ENCODE measurements at regions not wholly inside any gene's neighbourhood (a gene's known extent, or its start where the extent isn't known, plus 50 kb on each side); places are given as distances from the start of the nearest gene placed in this dataset. TPM values are rescaled to one million over a fixed set of nuclear protein-coding genes. Genes with fewer than 3 reads are reported as not detected.

DNA sequence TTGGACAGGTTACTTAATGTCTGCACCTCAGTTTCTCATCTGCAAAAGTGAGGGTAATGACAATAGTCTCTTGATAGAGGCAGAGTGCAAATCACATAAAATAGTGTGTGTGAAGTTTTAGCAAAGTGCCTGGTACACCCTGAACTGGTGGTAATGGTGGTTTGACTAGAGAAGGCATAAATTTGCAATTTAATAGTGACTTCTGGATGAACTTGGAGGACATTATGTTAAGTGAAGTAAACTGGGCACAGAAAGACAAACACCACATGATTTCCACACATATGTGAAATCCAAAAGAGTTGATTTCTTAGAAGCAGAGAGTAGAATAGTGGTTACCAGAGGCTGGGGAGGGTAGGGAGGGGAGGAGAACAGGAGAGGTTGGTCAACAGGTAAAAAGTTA, 54.8 kb upstream of the FUT8 start:
- Histone ChIP-seq H3K27me3 (no peaks in the 10 kb centered on the region), H3K4me3 (no peak overlapping the region), H3K9me3 (no peaks in the 10 kb centered on the region), H3K27ac (no peak overlapping the region), H3K4me1 (peaks cover 8% of the 10 kb centered on the region), H3K36me3 (no peaks in the 10 kb centered on the region)
- TF ChIP-seq, protein P1, sequence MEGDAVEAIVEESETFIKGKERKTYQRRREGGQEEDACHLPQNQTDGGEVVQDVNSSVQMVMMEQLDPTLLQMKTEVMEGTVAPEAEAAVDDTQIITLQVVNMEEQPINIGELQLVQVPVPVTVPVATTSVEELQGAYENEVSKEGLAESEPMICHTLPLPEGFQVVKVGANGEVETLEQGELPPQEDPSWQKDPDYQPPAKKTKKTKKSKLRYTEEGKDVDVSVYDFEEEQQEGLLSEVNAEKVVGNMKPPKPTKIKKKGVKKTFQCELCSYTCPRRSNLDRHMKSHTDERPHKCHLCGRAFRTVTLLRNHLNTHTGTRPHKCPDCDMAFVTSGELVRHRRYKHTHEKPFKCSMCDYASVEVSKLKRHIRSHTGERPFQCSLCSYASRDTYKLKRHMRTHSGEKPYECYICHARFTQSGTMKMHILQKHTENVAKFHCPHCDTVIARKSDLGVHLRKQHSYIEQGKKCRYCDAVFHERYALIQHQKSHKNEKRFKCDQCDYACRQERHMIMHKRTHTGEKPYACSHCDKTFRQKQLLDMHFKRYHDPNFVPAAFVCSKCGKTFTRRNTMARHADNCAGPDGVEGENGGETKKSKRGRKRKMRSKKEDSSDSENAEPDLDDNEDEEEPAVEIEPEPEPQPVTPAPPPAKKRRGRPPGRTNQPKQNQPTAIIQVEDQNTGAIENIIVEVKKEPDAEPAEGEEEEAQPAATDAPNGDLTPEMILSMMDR (IDR thresholded peaks at IDR 0.05) = no peak
- TF ChIP-seq POLR2A (IDR thresholded peaks at IDR 0.05) = no peak
- no peak for TF ChIP-seq POLR2AphosphoS5 (IDR thresholded peaks at IDR 0.05; ENCODE audit: insufficient read depth in 1 of 2, low read depth in 1 of 2)
- intact Hi-C loops (cut with DNase I) = no loop called here
- DNase-seq (ENCODE audit: extremely low spot score in 2 of 2) = no peak

- intact Hi-C loops (cut with DNase I) = no loop called here
- Histone ChIP-seq H3K4me1 (peaks cover 8% of the 10 kb centered on the region), H3K36me3 (no peaks in the 10 kb centered on the region), H3K27me3 (no peaks in the 10 kb centered on the region), H3K4me3 (no peak overlapping the region), H3K27ac (no peak overlapping the region), H3K9me3 (no peaks in the 10 kb centered on the region)
- no peak for TF ChIP-seq POLR2A (IDR thresholded peaks at IDR 0.05)
- TF ChIP-seq POLR2AphosphoS5 (IDR thresholded peaks at IDR 0.05; ENCODE audit: insufficient read depth in 1 of 2, low read depth in 1 of 2) = no peak
- TF ChIP-seq, protein P1 (IDR thresholded peaks at IDR 0.05) = no peak
- DNase-seq (ENCODE audit: extremely low spot score in 2 of 2) = no peak
Measured at GRCh38 chr14:65359503-65359902, 53.0 kb upstream of the FUT8 start.

DNA sequence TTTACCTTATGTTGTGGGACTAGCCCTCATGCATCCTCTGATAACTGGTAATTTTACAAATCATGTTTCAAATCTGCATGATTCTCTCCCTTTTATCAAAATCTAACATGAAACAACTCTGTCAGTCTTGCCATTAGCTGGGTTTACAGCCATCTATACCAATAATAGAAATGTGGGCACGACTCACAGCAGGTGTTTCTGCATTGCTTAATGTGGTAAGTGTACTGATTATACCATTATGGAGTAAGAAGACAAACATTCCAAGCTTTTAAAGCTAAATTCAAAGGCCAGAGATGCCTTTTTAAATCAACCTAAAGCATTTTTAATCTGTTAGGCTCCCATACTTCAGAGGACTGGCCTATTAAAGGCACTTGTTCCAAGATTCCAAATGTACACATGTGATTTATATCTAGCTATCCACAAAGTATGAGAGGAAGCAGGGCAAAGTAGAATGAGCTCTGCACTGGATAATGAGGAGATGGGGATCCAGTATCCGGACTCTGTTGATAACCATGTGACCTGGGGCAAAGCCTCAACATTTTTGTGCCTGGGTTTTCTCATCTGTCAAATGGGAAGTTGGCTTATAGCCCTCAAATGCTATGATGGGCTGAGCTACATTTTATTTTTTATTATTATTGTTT, 52.3 kb upstream of the FUT8 start:
- DNase-seq (ENCODE audit: extremely low spot score in 2 of 2) = no peak
- Histone ChIP-seq H3K27me3 (no peaks in the 10 kb centered on the region), H3K4me3 (no peak overlapping the region), H3K27ac (no peak overlapping the region), H3K9me3 (no peaks in the 10 kb centered on the region), H3K4me1 (peaks cover 8% of the 10 kb centered on the region), H3K36me3 (no peaks in the 10 kb centered on the region)
- intact Hi-C loops (cut with DNase I) = no loop called here
- TF ChIP-seq POLR2A (IDR thresholded peaks at IDR 0.05) (no peak), POLR2AphosphoS5 (IDR thresholded peaks at IDR 0.05; ENCODE audit: insufficient read depth in 1 of 2, low read depth in 1 of 2) (no peak)

DNA sequence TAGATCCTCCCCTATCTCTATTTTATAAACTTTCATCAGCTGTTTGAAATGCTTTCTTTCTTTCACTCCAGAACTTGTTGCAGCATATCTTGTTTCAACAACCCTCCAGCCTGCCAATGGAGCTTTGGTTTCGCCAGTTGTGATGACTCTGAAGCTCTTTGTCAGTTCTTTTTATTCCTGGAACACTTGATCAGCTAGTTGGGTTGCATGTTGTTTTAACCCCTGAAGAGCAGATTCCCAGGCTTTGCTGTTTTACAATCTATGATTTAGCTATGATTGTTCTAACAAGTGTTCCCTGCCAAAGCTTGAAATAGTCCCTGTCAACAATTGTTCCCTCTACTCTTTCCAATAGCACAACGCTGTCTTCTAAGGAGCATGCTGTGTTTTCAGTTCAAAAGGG, 50.6 kb upstream of the FUT8 start:
- Histone ChIP-seq H3K36me3 (no peaks in the 10 kb centered on the region), H3K27me3 (no peaks in the 10 kb centered on the region), H3K4me1 (peaks cover 8% of the 10 kb centered on the region), H3K27ac (peak overlapping the region; percentile 66), H3K9me3 (no peaks in the 10 kb centered on the region), H3K4me3 (no peak overlapping the region)
- no peak for TF ChIP-seq POLR2A (IDR thresholded peaks at IDR 0.05)
- TF ChIP-seq POLR2AphosphoS5 (IDR thresholded peaks at IDR 0.05; ENCODE audit: insufficient read depth in 1 of 2, low read depth in 1 of 2) = peak in 1 of 2 donors; percentile 85
- intact Hi-C loops (cut with DNase I) = no loop called here
- DNase-seq (ENCODE audit: extremely low spot score in 2 of 2) = no peak

Small RNA genes lying in the stretch of these regions (microRNA-seq; reads per million reads assigned to microRNA genes)
- gene MIR4708 (ENCODE audit: borderline number of aligned reads, borderline replicate concordance) = not detected

Small RNA genes lying in the stretch of these regions (small RNA-seq; reads per million reads assigned to genes)
- gene AL355076.1 = not detected
- not detected for gene MIR4708
